Body of pancreas (tissue), 4 donors: ENCODE measurements at regions not wholly inside any gene's neighbourhood (a gene's known extent, or its start where the extent isn't known, plus 50 kb on each side); places are given as distances from the start of the nearest gene placed in this dataset.

Experiments used
- POLR2A ChIP-seq, 3 donors: fragments of 450-650 bp; IDR thresholded peaks; one replicate each; pipeline ENCODE4 v1.6.1; 2016; ENCODE audit warnings: antibody characterized with exemption in 3 of 3, mild to moderate bottlenecking in 2 of 3
- TF ChIP-seq, protein P1 (sequence below), 7 experiments: fragments of 450-650 bp in 4 of 7; fragments of 200-600 bp in 3 of 7; sonication (generic) in 3 of 7; IDR thresholded peaks; one replicate each; pipeline ENCODE4 v1.5.1; 2016 to 2019; ENCODE audit warnings: antibody characterized with exemption in 7 of 7

DNA sequence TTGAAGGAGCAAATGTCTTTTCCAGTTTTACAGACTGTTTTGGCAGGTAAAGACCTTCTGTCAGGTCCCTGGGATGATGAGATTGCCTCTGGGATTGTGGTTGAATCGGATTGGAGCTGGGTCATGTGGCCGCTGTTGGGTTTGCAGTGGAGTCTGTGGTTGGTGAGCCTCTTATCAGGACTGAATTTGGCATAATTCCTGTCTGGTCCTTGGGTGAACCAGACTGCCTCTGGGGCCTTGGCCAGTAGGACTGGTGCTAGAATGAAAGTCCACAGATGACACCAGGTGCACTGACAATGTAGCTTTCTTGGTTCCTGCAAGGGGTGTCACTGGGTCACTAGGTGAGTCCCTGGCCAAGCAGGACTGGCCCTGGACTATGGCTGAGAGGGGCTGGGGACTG, 155.3 kb downstream of the TPH2 start:
- TF ChIP-seq, protein P1, sequence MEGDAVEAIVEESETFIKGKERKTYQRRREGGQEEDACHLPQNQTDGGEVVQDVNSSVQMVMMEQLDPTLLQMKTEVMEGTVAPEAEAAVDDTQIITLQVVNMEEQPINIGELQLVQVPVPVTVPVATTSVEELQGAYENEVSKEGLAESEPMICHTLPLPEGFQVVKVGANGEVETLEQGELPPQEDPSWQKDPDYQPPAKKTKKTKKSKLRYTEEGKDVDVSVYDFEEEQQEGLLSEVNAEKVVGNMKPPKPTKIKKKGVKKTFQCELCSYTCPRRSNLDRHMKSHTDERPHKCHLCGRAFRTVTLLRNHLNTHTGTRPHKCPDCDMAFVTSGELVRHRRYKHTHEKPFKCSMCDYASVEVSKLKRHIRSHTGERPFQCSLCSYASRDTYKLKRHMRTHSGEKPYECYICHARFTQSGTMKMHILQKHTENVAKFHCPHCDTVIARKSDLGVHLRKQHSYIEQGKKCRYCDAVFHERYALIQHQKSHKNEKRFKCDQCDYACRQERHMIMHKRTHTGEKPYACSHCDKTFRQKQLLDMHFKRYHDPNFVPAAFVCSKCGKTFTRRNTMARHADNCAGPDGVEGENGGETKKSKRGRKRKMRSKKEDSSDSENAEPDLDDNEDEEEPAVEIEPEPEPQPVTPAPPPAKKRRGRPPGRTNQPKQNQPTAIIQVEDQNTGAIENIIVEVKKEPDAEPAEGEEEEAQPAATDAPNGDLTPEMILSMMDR (IDR thresholded peaks at IDR 0.05), result no peak
- TF ChIP-seq POLR2A (IDR thresholded peaks at IDR 0.05), result no peak
